SU-DHL-6 (cell line): ENCODE measurements at regions not wholly inside any gene's neighbourhood (a gene's known extent, or its start where the extent isn't known, plus 50 kb on each side); places are given as distances from the start of the nearest gene placed in this dataset.

ENCODE experiments used
- H2AFZ ChIP-seq: fragments of 200-600 bp; sonication (generic); 2 replicates; pipeline ENCODE4 v1.6.1; 2014; ENCODE audit warnings: low read depth, mild to moderate bottlenecking, moderate library complexity, mixed read lengths, antibody characterized with exemption, low read length; ENCODE audit not compliant: severe bottlenecking
- H3F3A ChIP-seq: fragments of 200-600 bp; shearing (Covaris generic); 2 replicates; pipeline ENCODE4 v1.6.0; 2016; ENCODE audit warnings: antibody characterized with exemption, mild to moderate bottlenecking; ENCODE audit not compliant: insufficient read depth
- H3K27ac ChIP-seq: fragments of 200-600 bp; sonication (generic); 2 replicates; pipeline ENCODE4 v1.5.1; 2016; ENCODE audit warnings: low read depth, mild to moderate bottlenecking, low read length, moderate library complexity, mixed read lengths
- H3K27me3 ChIP-seq: fragments of 200-600 bp; sonication (generic), shearing (Covaris generic); 2 replicates; pipeline ENCODE4 v1.6.0; 2014; ENCODE audit warnings: mild to moderate bottlenecking, low read length
- H3K36me3 ChIP-seq: fragments of 200-600 bp; sonication (generic); 2 replicates; pipeline ENCODE4 v1.6.1; 2014; ENCODE audit warnings: mild to moderate bottlenecking, low read length, mixed read lengths
- H3K4me2 ChIP-seq: fragments of 300-600, 200-600 bp; shearing (Covaris generic), sonication (generic); 2 replicates; pipeline ENCODE4 v1.6.0; 2014; ENCODE audit warnings: low read length, low read depth, mild to moderate bottlenecking; ENCODE audit not compliant: poor library complexity, severe bottlenecking
- H3K4me3 ChIP-seq: fragments of 200-600 bp; sonication (generic); 2 replicates; pipeline ENCODE4 v1.5.1; 2014; ENCODE audit warnings: antibody characterized with exemption, low read length, mild to moderate bottlenecking, mixed read lengths; ENCODE audit not compliant: insufficient read depth, poor library complexity, severe bottlenecking
- H3K79me2 ChIP-seq: fragments of 200-600 bp; sonication (generic); 2 replicates; pipeline ENCODE4 v1.6.1; 2014; ENCODE audit warnings: mild to moderate bottlenecking, low read length, moderate library complexity; ENCODE audit not compliant: insufficient read depth
- H3K9ac ChIP-seq: fragments of 200-600 bp; sonication (generic); 2 replicates; pipeline ENCODE4 v1.7.0; 2014; ENCODE audit warnings: mild to moderate bottlenecking, low read length
- H3K9me2 ChIP-seq: fragments of 200-600 bp; sonication (generic); replicated peaks from 2 replicates; pipeline ENCODE4 v1.6.1; 2014; ENCODE audit warnings: low read length; ENCODE audit not compliant: insufficient read depth
- H3K9me3 ChIP-seq: fragments of 200-600 bp; sonication (generic); 2 replicates; pipeline ENCODE4 v1.6.1; 2014; ENCODE audit warnings: low read length, mixed read lengths; ENCODE audit not compliant: insufficient read depth
- H4K20me1 ChIP-seq: fragments of 200-600 bp; sonication (generic); 2 replicates; pipeline ENCODE4 v1.6.1; 2014; ENCODE audit warnings: low read depth, mild to moderate bottlenecking, antibody characterized with exemption, low read length, moderate library complexity, mixed read lengths
- CTCF ChIP-seq: fragments of 200-600 bp; sonication (generic); IDR thresholded peaks from one replicate; pipeline ENCODE4 v1.5.1; 2017; ENCODE audit warnings: antibody characterized with exemption, mild to moderate bottlenecking, low read length, moderate library complexity; ENCODE audit not compliant: insufficient read depth, poor library complexity, severe bottlenecking
- EZH2phosphoT487 ChIP-seq: fragments of 200-600 bp; sonication (generic), shearing (Covaris generic); conservative IDR thresholded peaks from 2 replicates; pipeline ENCODE4 v1.6.1; 2018; ENCODE audit warnings: mild to moderate bottlenecking, antibody characterized with exemption, low read length, moderate library complexity, mixed read lengths

- Histone ChIP-seq H3K27me3 (no peaks in the 10 kb centered on the region), H3K9me2 (no peaks in the 10 kb centered on the region), H3K9me3 (no peaks in the 10 kb centered on the region), H3K79me2 (no peaks in the 10 kb centered on the region), H2AFZ (no peak overlapping the region), H4K20me1 (no peaks in the 10 kb centered on the region), H3K4me3 (no peak overlapping the region), H3K9ac (no peak overlapping the region), H3K4me2 (no peak overlapping the region), H3K36me3 (no peaks in the 10 kb centered on the region), H3F3A (no peaks in the 10 kb centered on the region), H3K27ac (no peak overlapping the region)
- no peak for TF ChIP-seq CTCF
- no peak for TF ChIP-seq EZH2phosphoT487
Observed at GRCh38 chr5:33324667-33325307, 116.0 kb upstream of the TARS1 start.

GRCh38 chr5:33328818-33329217 lies 111.9 kb upstream of the TARS1 start:
- Histone ChIP-seq H3K79me2 (no peaks in the 10 kb centered on the region), H3K9me3 (no peaks in the 10 kb centered on the region), H3K4me2 (no peak overlapping the region), H3K9ac (no peak overlapping the region), H3K27me3 (no peaks in the 10 kb centered on the region), H3F3A (no peaks in the 10 kb centered on the region), H3K9me2 (no peaks in the 10 kb centered on the region), H3K4me3 (no peak overlapping the region), H3K27ac (no peak overlapping the region), H3K36me3 (no peaks in the 10 kb centered on the region), H2AFZ (no peak overlapping the region), H4K20me1 (no peaks in the 10 kb centered on the region)
- TF ChIP-seq CTCF, result no peak
- no peak for TF ChIP-seq EZH2phosphoT487

GRCh38 chr5:33329891-33330290 lies 110.9 kb upstream of the TARS1 start:
- Histone ChIP-seq H3K27me3 (no peaks in the 10 kb centered on the region), H4K20me1 (no peaks in the 10 kb centered on the region), H3K36me3 (no peaks in the 10 kb centered on the region), H3K27ac (no peak overlapping the region), H3K4me3 (no peak overlapping the region), H3K9me2 (no peaks in the 10 kb centered on the region), H3K4me2 (no peak overlapping the region), H3K9ac (no peak overlapping the region), H3K9me3 (no peaks in the 10 kb centered on the region), H3K79me2 (no peaks in the 10 kb centered on the region), H2AFZ (no peak overlapping the region), H3F3A (no peaks in the 10 kb centered on the region)
- TF ChIP-seq EZH2phosphoT487, result no peak
- TF ChIP-seq CTCF, result no peak
